Esophagus squamous epithelium (tissue), 4 donors: ENCODE measurements at regions not wholly inside any gene's neighbourhood (a gene's known extent, or its start where the extent isn't known, plus 50 kb on each side); places are given as distances from the start of the nearest gene placed in this dataset.

Experiments
- CTCF ChIP-seq, 6 experiments: fragments of 450-650 bp in 4 of 6; fragments of 200-600 bp in 2 of 6; sonication (generic) in 2 of 6; IDR thresholded peaks; one replicate each; pipeline ENCODE4 v1.5.1; 2016 to 2019; ENCODE audit warnings: antibody characterized with exemption in 6 of 6, mild to moderate bottlenecking in 4 of 6, moderate library complexity in 4 of 6
- POLR2A ChIP-seq, 4 donors: fragments of 450-650 bp; IDR thresholded peaks; one replicate each; pipeline ENCODE4 v1.6.1; 2017; ENCODE audit warnings: antibody characterized with exemption in 4 of 4, mild to moderate bottlenecking in 4 of 4, moderate library complexity in 3 of 4

GRCh38 chr4:175335331-175335730 lies 417.2 kb downstream of the ADAM29 start:
- TF ChIP-seq POLR2A (IDR thresholded peaks at IDR 0.05) (no peak), CTCF (IDR thresholded peaks at IDR 0.05) (no peak)
